Colonic mucosa (tissue), 4 donors: ENCODE measurements at regions not wholly inside any gene's neighbourhood (a gene's known extent, or its start where the extent isn't known, plus 50 kb on each side); places are given as distances from the start of the nearest gene placed in this dataset.

Source experiments
- DNase-seq: peaks from one replicate; pipeline ENCODE4 v3.0.0-alpha.2; 2020
- H3K27ac ChIP-seq: fragments of 200-600 bp; one replicate; pipeline ENCODE4 v1.8.0; 2021
- H3K27me3 ChIP-seq: fragments of 200-600 bp; one replicate; pipeline ENCODE4 v1.8.0; 2021
- H3K36me3 ChIP-seq: fragments of 200-600 bp; one replicate; pipeline ENCODE4 v1.8.0; 2021
- H3K4me1 ChIP-seq: fragments of 200-600 bp; one replicate; pipeline ENCODE4 v1.8.0; 2021; ENCODE audit warnings: mild to moderate bottlenecking
- H3K4me3 ChIP-seq: fragments of 200-600 bp; one replicate; pipeline ENCODE4 v1.8.0; 2021
- H3K9ac ChIP-seq, 2 donors: one replicate each; pipeline ENCODE4 v1.7.0; 2013; ENCODE audit warnings: control low read depth in 2 of 2, low read depth in 2 of 2, low read length in 2 of 2
- H3K9me3 ChIP-seq: fragments of 200-600 bp; one replicate; pipeline ENCODE4 v1.8.0; 2021
- CTCF ChIP-seq: fragments of 200-600 bp; IDR thresholded peaks from one replicate; pipeline ENCODE4 v1.8.0; 2022; ENCODE audit warnings: antibody characterized with exemption, mild to moderate bottlenecking
- intact Hi-C: fragments of 100-400 bp; cut with DNase I; formaldehyde crosslinking; loops from one replicate; pipeline ENCODE4 v1.14.1; 2022
- donor health status: healthy.
- donor health status: DM: no; HTN: no; CAD: no.
- donor health status: DM: no; HTN: no; CAD: no.

DNA sequence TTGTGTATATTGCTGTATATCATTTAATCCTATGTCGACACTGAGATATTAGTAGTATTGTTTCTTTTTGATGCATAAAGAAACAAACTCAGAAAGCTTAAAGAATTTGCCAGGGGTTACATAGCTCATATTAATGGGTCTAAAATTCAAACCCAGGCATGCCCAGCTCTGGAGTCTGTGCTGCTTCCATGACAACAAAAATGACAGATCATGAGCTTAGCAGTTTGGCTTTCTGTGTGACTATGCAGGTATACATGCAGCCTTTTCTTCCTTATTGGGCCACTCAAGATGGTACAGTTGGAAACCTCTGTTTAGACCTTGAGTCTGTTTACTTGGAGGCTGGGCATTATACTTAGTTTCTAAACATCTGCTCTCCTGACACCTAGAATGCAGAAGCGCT lies 220.5 kb upstream of the TENM4 start:
- Histone ChIP-seq H3K36me3 (no peaks in the 10 kb centered on the region), H3K4me1 (no peaks in the 10 kb centered on the region), H3K9me3 (no peaks in the 10 kb centered on the region), H3K9ac (no peak overlapping the region), H3K27ac (no peak overlapping the region), H3K4me3 (no peak overlapping the region), H3K27me3 (no peaks in the 10 kb centered on the region)
- no peak for TF ChIP-seq CTCF
- no peak for DNase-seq
- intact Hi-C loops = no loop called here

GRCh38 chr11:79648766-79649520 lies 208.1 kb upstream of the TENM4 start:
- Histone ChIP-seq H3K27ac (no peak overlapping the region), H3K9ac (no peak overlapping the region), H3K9me3 (no peaks in the 10 kb centered on the region), H3K4me1 (no peaks in the 10 kb centered on the region), H3K36me3 (no peaks in the 10 kb centered on the region), H3K27me3 (no peaks in the 10 kb centered on the region), H3K4me3 (no peak overlapping the region)
- intact Hi-C loops = no loop called here
- TF ChIP-seq CTCF = no peak
- no peak for DNase-seq

GRCh38 chr11:79637219-79637618 lies 196.4 kb upstream of the TENM4 start:
- no peak overlapping the region for H3K27ac ChIP-seq
- no peak overlapping the region for H3K4me3 ChIP-seq
- no peak for TF ChIP-seq CTCF
- DNase-seq = no peak
- no peaks in the 10 kb centered on the region for H3K4me1 ChIP-seq
- H3K9me3 ChIP-seq = no peaks in the 10 kb centered on the region
- no peaks in the 10 kb centered on the region for H3K36me3 ChIP-seq
- no peaks in the 10 kb centered on the region for H3K27me3 ChIP-seq
- no peak overlapping the region for H3K9ac ChIP-seq
- intact Hi-C loops = no loop called here

- Histone ChIP-seq H3K9ac (no peak overlapping the region), H3K27ac (no peak overlapping the region), H3K9me3 (no peaks in the 10 kb centered on the region), H3K4me3 (no peak overlapping the region), H3K4me1 (no peaks in the 10 kb centered on the region), H3K27me3 (no peaks in the 10 kb centered on the region), H3K36me3 (no peaks in the 10 kb centered on the region)
- DNase-seq = no peak
- TF ChIP-seq CTCF = no peak
- intact Hi-C loops = no loop called here
Observed at GRCh38 chr11:79634905-79635304, 194.1 kb upstream of the TENM4 start.

GRCh38 chr11:79627281-79627680 lies 186.5 kb upstream of the TENM4 start:
- no peaks in the 10 kb centered on the region for H3K4me1 ChIP-seq
- no peak for TF ChIP-seq CTCF
- H3K36me3 ChIP-seq = no peaks in the 10 kb centered on the region
- no peak overlapping the region for H3K27ac ChIP-seq
- H3K9ac ChIP-seq = no peak overlapping the region
- no peaks in the 10 kb centered on the region for H3K9me3 ChIP-seq
- intact Hi-C loops = no loop called here
- H3K4me3 ChIP-seq = no peak overlapping the region
- no peaks in the 10 kb centered on the region for H3K27me3 ChIP-seq
- DNase-seq = no peak
